OCI-LY7 (cell line): ENCODE measurements at regions not wholly inside any gene's neighbourhood (a gene's known extent, or its start where the extent isn't known, plus 50 kb on each side); places are given as distances from the start of the nearest gene placed in this dataset.

Source experiments
- BruUV-seq: library from RNA; stranded (reverse); fragments of 400-500 nt; replicated peaks from 2 replicates; lab custom pipeline; 2021; lab: Mats Ljungman, UMichigan
- CTCF ChIA-PET: fragments of 300-600 bp; sonication (Branson Sonifier 250); formaldehyde crosslinking; loops from one replicate; lab custom pipeline; 2022; ENCODE audit warnings: antibody characterized with exemption; ENCODE audit not compliant: unreplicated experiment; lab: Charles Lee
- POLR2A ChIA-PET: fragments of 300-600 bp; sonication (Branson Sonifier 250); formaldehyde crosslinking; loops from one replicate; lab custom pipeline; 2022; ENCODE audit warnings: antibody characterized with exemption; lab: Charles Lee
- DNase-seq: peaks from one replicate; pipeline ENCODE4 v3.0.0-alpha.2; 2015; ENCODE audit warnings: low spot score
- H2AFZ ChIP-seq: fragments of 200-600 bp; sonication (generic), shearing (Covaris generic); 2 replicates; pipeline ENCODE4 v1.6.1; 2014; ENCODE audit warnings: mild to moderate bottlenecking, antibody characterized with exemption, low read length, moderate library complexity
- H3K27ac ChIP-seq: fragments of 200-600 bp; sonication (generic); 2 replicates; pipeline ENCODE4 v1.5.1; 2014; ENCODE audit warnings: mixed run types, low read depth, mild to moderate bottlenecking, moderate library complexity, low read length, inconsistent platforms; ENCODE audit not compliant: poor library complexity, severe bottlenecking
- H3K36me3 ChIP-seq: fragments of 200-600 bp; sonication (generic); 2 replicates; pipeline ENCODE4 v1.6.1; 2014; ENCODE audit warnings: mild to moderate bottlenecking, antibody characterized with exemption, low read length, moderate library complexity, mixed read lengths; ENCODE audit not compliant: insufficient read depth
- H3K4me1 ChIP-seq: fragments of 200-600 bp; sonication (generic); 2 replicates; pipeline ENCODE4 v1.5.1; 2014; ENCODE audit warnings: mild to moderate bottlenecking, low read length; ENCODE audit not compliant: insufficient read depth, poor library complexity, severe bottlenecking
- H3K4me2 ChIP-seq: fragments of 200-600 bp; sonication (generic); 2 replicates; pipeline ENCODE4 v1.6.1; 2014; ENCODE audit warnings: mild to moderate bottlenecking, low read length
- H3K4me3 ChIP-seq: fragments of 200-600 bp; sonication (generic); 2 replicates; pipeline ENCODE4 v1.5.1; 2014; ENCODE audit warnings: mild to moderate bottlenecking, low read depth, low read length; ENCODE audit not compliant: poor library complexity, severe bottlenecking
- H3K79me2 ChIP-seq: fragments of 200-600 bp; sonication (generic); 2 replicates; pipeline ENCODE4 v1.6.1; 2016; ENCODE audit warnings: low read depth, mild to moderate bottlenecking, low read length, moderate library complexity, mixed read lengths; ENCODE audit not compliant: insufficient read depth
- H3K9me2 ChIP-seq: fragments of 200-600 bp; sonication (generic); 2 replicates; pipeline ENCODE4 v1.6.1; 2016; ENCODE audit warnings: mild to moderate bottlenecking, low read length, mixed read lengths; ENCODE audit not compliant: insufficient read depth
- H3K9me3 ChIP-seq: fragments of 200-600 bp; sonication (generic); 2 replicates; pipeline ENCODE4 v1.6.1; 2014; ENCODE audit warnings: mild to moderate bottlenecking, mixed run types, low read length, mixed read lengths
- H4K20me1 ChIP-seq: fragments of 200-600 bp; sonication (generic); 2 replicates; pipeline ENCODE4 v1.6.1; 2014; ENCODE audit warnings: mild to moderate bottlenecking, antibody characterized with exemption, low read length, moderate library complexity, mixed read lengths; ENCODE audit not compliant: insufficient read depth
- EZH2phosphoT487 ChIP-seq: fragments of 200-600 bp; sonication (generic); IDR thresholded peaks from 2 replicates; pipeline ENCODE4 v1.6.1; 2018; ENCODE audit warnings: low read depth, borderline replicate concordance, mild to moderate bottlenecking, mixed run types, antibody characterized with exemption, low read length, moderate library complexity, mixed read lengths
- intact Hi-C: fragments of 100-400 bp; cut with micrococcal nuclease; formaldehyde crosslinking; loops from one replicate; pipeline ENCODE4 v1.10.0; 2022; ENCODE audit not compliant: unreplicated experiment
- TF ChIP-seq, protein P1 (sequence below): fragments of 200-600 bp; sonication (generic); conservative IDR thresholded peaks from 2 replicates; pipeline ENCODE4 v1.5.1; 2014; ENCODE audit warnings: mild to moderate bottlenecking, antibody characterized with exemption, low read length, moderate library complexity, mixed read lengths

- Histone ChIP-seq H2AFZ (no peak overlapping the region), H3K4me1 (no peaks in the 10 kb centered on the region), H3K36me3 (no peaks in the 10 kb centered on the region), H3K9me2 (no peaks in the 10 kb centered on the region), H3K79me2 (no peaks in the 10 kb centered on the region), H4K20me1 (no peaks in the 10 kb centered on the region), H3K4me2 (no peak overlapping the region), H3K9me3 (no peaks in the 10 kb centered on the region), H3K27ac (no peak overlapping the region), H3K4me3 (no peak overlapping the region)
- DNase-seq: no peak
- intact Hi-C loops: no loop called here
- TF ChIP-seq, protein P1, sequence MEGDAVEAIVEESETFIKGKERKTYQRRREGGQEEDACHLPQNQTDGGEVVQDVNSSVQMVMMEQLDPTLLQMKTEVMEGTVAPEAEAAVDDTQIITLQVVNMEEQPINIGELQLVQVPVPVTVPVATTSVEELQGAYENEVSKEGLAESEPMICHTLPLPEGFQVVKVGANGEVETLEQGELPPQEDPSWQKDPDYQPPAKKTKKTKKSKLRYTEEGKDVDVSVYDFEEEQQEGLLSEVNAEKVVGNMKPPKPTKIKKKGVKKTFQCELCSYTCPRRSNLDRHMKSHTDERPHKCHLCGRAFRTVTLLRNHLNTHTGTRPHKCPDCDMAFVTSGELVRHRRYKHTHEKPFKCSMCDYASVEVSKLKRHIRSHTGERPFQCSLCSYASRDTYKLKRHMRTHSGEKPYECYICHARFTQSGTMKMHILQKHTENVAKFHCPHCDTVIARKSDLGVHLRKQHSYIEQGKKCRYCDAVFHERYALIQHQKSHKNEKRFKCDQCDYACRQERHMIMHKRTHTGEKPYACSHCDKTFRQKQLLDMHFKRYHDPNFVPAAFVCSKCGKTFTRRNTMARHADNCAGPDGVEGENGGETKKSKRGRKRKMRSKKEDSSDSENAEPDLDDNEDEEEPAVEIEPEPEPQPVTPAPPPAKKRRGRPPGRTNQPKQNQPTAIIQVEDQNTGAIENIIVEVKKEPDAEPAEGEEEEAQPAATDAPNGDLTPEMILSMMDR: no peak
- TF ChIP-seq EZH2phosphoT487: no peak
- ChIA-PET POLR2A (interaction anchor here (1.0 kb wide), 1 partner anchor 9 kb away, joined by 3 read pairs; no protein-coding TSS in a partner anchor), CTCF (no interaction called here)
- no TSS peak for BruUV-seq
Observed at GRCh38 chr3:147813256-147813655, 404.1 kb downstream of the ZIC1 start.

DNA sequence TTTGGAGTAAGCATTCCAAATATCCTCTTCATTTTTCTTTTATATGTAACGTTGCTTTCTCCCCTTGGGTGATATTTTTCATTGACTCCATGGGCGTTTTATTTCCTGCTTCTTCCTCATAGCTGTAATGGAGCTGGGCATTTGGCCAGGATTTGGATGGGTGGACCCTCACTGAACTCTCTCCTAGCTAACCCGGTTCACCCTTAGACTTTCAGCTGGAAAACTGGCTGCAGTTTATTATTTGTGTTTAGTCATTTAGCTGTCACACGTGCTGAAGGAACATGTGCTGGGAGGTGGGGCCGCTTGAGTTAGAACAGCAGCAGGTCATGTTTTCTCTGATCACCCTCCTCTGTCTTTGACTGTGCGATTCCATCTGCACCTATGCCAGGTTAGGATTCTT, 407.6 kb downstream of the ZIC1 start:
- intact Hi-C loops: no loop called here
- no peak overlapping the region for H2AFZ ChIP-seq

GRCh38 chr3:147832611-147833010, 423.4 kb downstream of the ZIC1 start:
- Histone ChIP-seq H2AFZ (no peak overlapping the region), H3K79me2 (no peaks in the 10 kb centered on the region), H3K4me2 (no peak overlapping the region), H3K4me3 (no peak overlapping the region), H4K20me1 (no peaks in the 10 kb centered on the region), H3K4me1 (no peaks in the 10 kb centered on the region), H3K9me3 (no peaks in the 10 kb centered on the region), H3K27ac (no peak overlapping the region), H3K36me3 (no peaks in the 10 kb centered on the region), H3K9me2 (no peaks in the 10 kb centered on the region)
- no TSS peak for BruUV-seq
- CTCF ChIA-PET: no interaction called here
- intact Hi-C loops: no loop called here
- no peak for DNase-seq
- TF ChIP-seq EZH2phosphoT487: no peak
- TF ChIP-seq, protein P1: no peak
- POLR2A ChIA-PET: no interaction called here

More for the DNA sequence above, 407.6 kb downstream of the ZIC1 start:
- Histone ChIP-seq H4K20me1 (no peaks in the 10 kb centered on the region), H3K9me3 (no peaks in the 10 kb centered on the region), H3K4me1 (no peaks in the 10 kb centered on the region), H3K79me2 (no peaks in the 10 kb centered on the region), H3K9me2 (no peaks in the 10 kb centered on the region), H3K4me3 (no peak overlapping the region), H3K4me2 (no peak overlapping the region), H3K36me3 (no peaks in the 10 kb centered on the region), H3K27ac (no peak overlapping the region)
- POLR2A ChIA-PET: no interaction called here
- TF ChIP-seq EZH2phosphoT487: no peak
- TF ChIP-seq, protein P1: no peak
- no TSS peak for BruUV-seq
- no peak for DNase-seq
- CTCF ChIA-PET: no interaction called here
